Kidney (tissue), 13 donors: ENCODE measurements at regions not wholly inside any gene's neighbourhood (a gene's known extent, or its start where the extent isn't known, plus 50 kb on each side); places are given as distances from the start of the nearest gene placed in this dataset.

Source experiments
- DNase-seq, 5 donors: peaks; one replicate each; pipeline ENCODE4 v3.0.0-alpha.2; 2013 to 2020
- FAIRE-seq: peaks from 2 replicates; lab custom pipeline; 2012; peaks lifted over from hg19 to GRCh38; lab: Jason Lieb, UNC
- H3K27ac ChIP-seq, 2 donors: one replicate each; pipeline ENCODE4 v1.7.0; 2013; ENCODE audit warnings: low read depth in 2 of 2, low read length in 2 of 2, inconsistent platforms in 1 of 2
- H3K27me3 ChIP-seq: one replicate; pipeline ENCODE4 v1.7.1; 2013; ENCODE audit warnings: low read length, inconsistent platforms; ENCODE audit not compliant: control insufficient read depth, insufficient read depth
- H3K36me3 ChIP-seq, 3 donors: one replicate each; pipeline versions ENCODE4 v1.7.0 to v1.7.1; 2013; ENCODE audit warnings: low read length in 3 of 3, control low read depth in 1 of 3, inconsistent platforms in 1 of 3; ENCODE audit not compliant: insufficient read depth in 3 of 3, control insufficient read depth in 2 of 3
- H3K4me1 ChIP-seq, 3 donors: one replicate each; pipeline versions ENCODE4 v1.7.0 to v1.7.1; 2013; ENCODE audit warnings: low read length in 3 of 3, inconsistent platforms in 1 of 3, low read depth in 1 of 3; ENCODE audit not compliant: control insufficient read depth in 2 of 3, insufficient read depth in 2 of 3
- H3K4me3 ChIP-seq, 3 donors: one replicate each; pipeline versions ENCODE4 v1.7.0 to v1.8.1; 2013; ENCODE audit warnings: low read length in 3 of 3, control low read depth in 1 of 3, inconsistent platforms in 1 of 3
- H3K9ac ChIP-seq, 3 donors: one replicate each; pipeline versions ENCODE4 v1.7.0 to v1.7.1; 2013; ENCODE audit warnings: low read length in 3 of 3, control low read depth in 1 of 3, inconsistent platforms in 1 of 3
- H3K9me3 ChIP-seq, 3 donors: one replicate each; pipeline versions ENCODE4 v1.7.0 to v1.7.1; 2013; ENCODE audit warnings: low read length in 3 of 3, control low read depth in 1 of 3, inconsistent platforms in 1 of 3; ENCODE audit not compliant: control insufficient read depth in 2 of 3, insufficient read depth in 1 of 3
- intact Hi-C: fragments of 100-400 bp; cut with DNase I; formaldehyde crosslinking; loops from one replicate; pipeline ENCODE4 v1.11.1; 2022
- TF ChIP-seq, protein P1 (sequence below): IDR thresholded peaks from 3 replicates; pipeline ENCODE4 v1.5.1; 2012; ENCODE audit warnings: mild to moderate bottlenecking, moderate library complexity, borderline replicate concordance; ENCODE audit not compliant: insufficient read depth; ENCODE audit errors: extremely low read depth
- donor health status: control.
- donor health status: control.
- donor health status: control.
- donor health status: control.
- donor health status: control.
- donor health status: DM: yes; HTN: yes; CAD: no.
- donor health status: Normal renal cell carcinoma (clear cell type).

- Histone ChIP-seq H3K27me3 (no peaks in the 10 kb centered on the region), H3K4me1 (no peaks in the 10 kb centered on the region), H3K4me3 (no peak overlapping the region), H3K9ac (no peak overlapping the region), H3K27ac (no peak overlapping the region), H3K36me3 (no peaks in the 10 kb centered on the region), H3K9me3 (no peaks in the 10 kb centered on the region)
- TF ChIP-seq, protein P1, sequence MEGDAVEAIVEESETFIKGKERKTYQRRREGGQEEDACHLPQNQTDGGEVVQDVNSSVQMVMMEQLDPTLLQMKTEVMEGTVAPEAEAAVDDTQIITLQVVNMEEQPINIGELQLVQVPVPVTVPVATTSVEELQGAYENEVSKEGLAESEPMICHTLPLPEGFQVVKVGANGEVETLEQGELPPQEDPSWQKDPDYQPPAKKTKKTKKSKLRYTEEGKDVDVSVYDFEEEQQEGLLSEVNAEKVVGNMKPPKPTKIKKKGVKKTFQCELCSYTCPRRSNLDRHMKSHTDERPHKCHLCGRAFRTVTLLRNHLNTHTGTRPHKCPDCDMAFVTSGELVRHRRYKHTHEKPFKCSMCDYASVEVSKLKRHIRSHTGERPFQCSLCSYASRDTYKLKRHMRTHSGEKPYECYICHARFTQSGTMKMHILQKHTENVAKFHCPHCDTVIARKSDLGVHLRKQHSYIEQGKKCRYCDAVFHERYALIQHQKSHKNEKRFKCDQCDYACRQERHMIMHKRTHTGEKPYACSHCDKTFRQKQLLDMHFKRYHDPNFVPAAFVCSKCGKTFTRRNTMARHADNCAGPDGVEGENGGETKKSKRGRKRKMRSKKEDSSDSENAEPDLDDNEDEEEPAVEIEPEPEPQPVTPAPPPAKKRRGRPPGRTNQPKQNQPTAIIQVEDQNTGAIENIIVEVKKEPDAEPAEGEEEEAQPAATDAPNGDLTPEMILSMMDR = no peak
- DNase-seq (no peak), FAIRE-seq (no peak)
- intact Hi-C loops = no loop called here
These were observed 128.0 kb upstream of the STC2 start for GRCh38 chr5:173456181-173456580.

GRCh38 chr5:173455599-173455957, 127.4 kb upstream of the STC2 start:
- H3K27ac ChIP-seq = no peak overlapping the region
- no peak overlapping the region for H3K9ac ChIP-seq
- H3K9me3 ChIP-seq = no peaks in the 10 kb centered on the region
- TF ChIP-seq, protein P1 = no peak
- no peak for DNase-seq
- no peaks in the 10 kb centered on the region for H3K4me1 ChIP-seq
- H3K36me3 ChIP-seq = no peaks in the 10 kb centered on the region
- intact Hi-C loops = no loop called here
- FAIRE-seq = no peak
- no peaks in the 10 kb centered on the region for H3K27me3 ChIP-seq
- H3K4me3 ChIP-seq = no peak overlapping the region

DNA sequence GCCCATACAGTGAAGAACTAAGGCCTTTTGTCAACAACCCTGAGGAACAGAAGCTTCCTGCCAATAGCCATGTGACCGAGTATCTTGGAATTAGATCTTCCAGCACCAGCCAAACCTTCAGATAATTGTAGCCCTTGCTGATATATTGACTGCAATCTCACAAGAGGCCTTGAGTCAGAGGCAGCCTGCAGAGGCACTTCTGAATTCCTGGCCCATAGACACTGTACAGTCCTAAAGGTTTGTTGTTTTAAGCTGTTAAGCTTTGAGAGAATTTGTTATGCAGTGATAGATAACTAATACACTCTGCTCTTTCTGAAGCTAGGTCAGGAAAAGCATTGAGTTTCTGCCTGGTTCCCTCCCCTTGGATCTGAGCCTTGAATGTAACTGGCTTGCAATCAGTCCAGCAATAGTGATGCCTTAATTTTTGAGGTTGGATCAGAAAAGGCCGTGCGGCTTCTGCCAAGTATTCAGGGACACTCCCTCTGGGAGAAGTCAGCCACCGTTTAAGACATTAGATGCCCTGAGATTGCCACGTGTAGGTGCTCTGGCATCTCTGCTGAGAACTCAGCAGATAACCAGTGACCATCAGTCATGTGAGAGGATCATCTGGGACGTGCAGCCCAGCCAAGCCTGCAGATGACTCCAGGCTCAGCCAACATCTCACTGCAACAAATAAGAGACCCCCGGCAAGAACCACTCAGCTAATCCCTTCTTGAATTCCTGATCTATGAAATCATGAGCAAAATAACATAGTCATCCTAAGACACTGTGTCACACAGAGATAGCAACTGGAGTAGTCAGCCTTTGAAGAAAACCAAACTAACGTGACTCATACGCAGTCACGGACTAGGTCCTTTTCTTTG, 126.8 kb upstream of the STC2 start:
- TF ChIP-seq, protein P1 = no peak
- H3K36me3 ChIP-seq = no peaks in the 10 kb centered on the region
- DNase-seq = no peak
- H3K4me3 ChIP-seq = no peak overlapping the region
- no peak for FAIRE-seq
- H3K9ac ChIP-seq = no peak overlapping the region
- no peak overlapping the region for H3K27ac ChIP-seq
- H3K4me1 ChIP-seq = no peaks in the 10 kb centered on the region
- no peaks in the 10 kb centered on the region for H3K9me3 ChIP-seq
- intact Hi-C loops = no loop called here
- no peaks in the 10 kb centered on the region for H3K27me3 ChIP-seq
